Right cardiac atrium (tissue), 5 donors: ENCODE measurements at regions not wholly inside any gene's neighbourhood (a gene's known extent, or its start where the extent isn't known, plus 50 kb on each side); places are given as distances from the start of the nearest gene placed in this dataset.
"Not testable (repeated sequence)": the region's sequence is repeated elsewhere in the genome, so short reads cannot be mapped to it uniquely, and the experiment has no call there.

ENCODE experiments used
- ATAC-seq, 2 donors: fragments of 200-7000 bp; cut with Tn5 transposase; one replicate each; pipeline versions ENCODE4 v1.8.0 to v1.9.1; 2020; ENCODE audit warnings: moderate library complexity in 2 of 2, mild to moderate bottlenecking in 1 of 2
- DNase-seq, 3 donors: peaks; one replicate each; pipeline ENCODE4 v3.0.0-alpha.2; 2020
- H3K27ac ChIP-seq: one replicate; pipeline ENCODE4 v1.5.1; 2013; ENCODE audit warnings: mild to moderate bottlenecking, low read length, control low read depth, moderate library complexity
- H3K27me3 ChIP-seq: one replicate; pipeline ENCODE4 v1.6.1; 2013; ENCODE audit not compliant: control insufficient read depth, insufficient read depth
- H3K4me1 ChIP-seq: one replicate; pipeline ENCODE4 v1.6.1; 2013; ENCODE audit warnings: low read length; ENCODE audit not compliant: control insufficient read depth, insufficient read depth
- H3K4me3 ChIP-seq: one replicate; pipeline ENCODE4 v1.5.1; 2013; ENCODE audit warnings: low read length, control low read depth
- H3K9me3 ChIP-seq: one replicate; pipeline ENCODE4 v1.6.1; 2013; ENCODE audit warnings: low read length; ENCODE audit not compliant: control insufficient read depth
- WGBS: extraction: QIAGEN DNeasy Blood & Tissue Kit; methylation state at CpG from one replicate; pipeline ENCODE4 v1.1.7; 2013; 5-methylcytosine and 5-hydroxymethylcytosine counted together
- intact Hi-C, 4 donors: fragments of 100-400 bp; cut with DNase I; formaldehyde crosslinking; loops; one replicate each; pipeline versions ENCODE4 v1.11.0 to v1.14.0; 2022 to 2023
- donor health status: healthy with polysubstance abuse.
- donor health status: DM: no; HTN: yes; CAD: no.
- donor health status: DM: no; HTN: no; CAD: no.
- donor health status: DM: no; HTN: yes; CAD: no; lungs with severe emphysema.
- donor health status: DM: yes; HTN: yes; CAD: no.

GRCh38 chr2:117323331-117323730 is 491.2 kb upstream of the DDX18 start:
- Histone ChIP-seq H3K9me3 (no peaks in the 10 kb centered on the region), H3K4me1 (no peaks in the 10 kb centered on the region), H3K4me3 (no peak overlapping the region), H3K27me3 (no peaks in the 10 kb centered on the region), H3K27ac (no peak overlapping the region)
- WGBS = 28% methylated on average over 8 of the region's 8 CpGs
- intact Hi-C loops = no loop called here
- no peak for DNase-seq
- ATAC-seq = no peak

- no peaks in the 10 kb centered on the region for H3K9me3 ChIP-seq
- DNase-seq (no peak), ATAC-seq (no peak)
- no peaks in the 10 kb centered on the region for H3K4me1 ChIP-seq
- H3K27me3 ChIP-seq = no peaks in the 10 kb centered on the region
- H3K4me3 ChIP-seq = no peak overlapping the region
- WGBS = 67% methylated on average over 4 of the region's 4 CpGs
- intact Hi-C loops = no loop called here
- H3K27ac ChIP-seq = no peak overlapping the region
Measured at GRCh38 chr2:117330641-117331040, 483.9 kb upstream of the DDX18 start.

GRCh38 chr2:117335967-117336366 is 478.5 kb upstream of the DDX18 start:
- Histone ChIP-seq H3K27ac (no peak overlapping the region), H3K4me3 (no peak overlapping the region), H3K27me3 (no peaks in the 10 kb centered on the region), H3K9me3 (no peaks in the 10 kb centered on the region), H3K4me1 (no peaks in the 10 kb centered on the region)
- 94% methylated on average over 3 of the region's 3 CpGs for WGBS
- intact Hi-C loops = no loop called here
- DNase-seq (no peak), ATAC-seq (no peak)

GRCh38 chr2:117336496-117336895 is 478.0 kb upstream of the DDX18 start:
- H3K4me1 ChIP-seq = no peaks in the 10 kb centered on the region
- no peak for ATAC-seq
- H3K4me3 ChIP-seq = no peak overlapping the region
- no peak overlapping the region for H3K27ac ChIP-seq
- whole genome bisulfite sequencing = 75% methylated on average over 4 of the region's 4 CpGs
- no peaks in the 10 kb centered on the region for H3K27me3 ChIP-seq
- no peak for DNase-seq
- H3K9me3 ChIP-seq = no peaks in the 10 kb centered on the region
- intact Hi-C loops = no loop called here

GRCh38 chr2:117337981-117338380 is 476.5 kb upstream of the DDX18 start:
- ATAC-seq, H3K9me3 ChIP-seq, intact Hi-C loops, DNase-seq, H3K4me3 ChIP-seq, H3K27ac ChIP-seq, H3K27me3 ChIP-seq, H3K4me1 ChIP-seq: not testable (repeated sequence)
- 65% methylated on average over 3 of the region's 3 CpGs for WGBS

- no peak overlapping the region for H3K27ac ChIP-seq
Measured at GRCh38 chr2:117339980-117340379, 474.5 kb upstream of the DDX18 start.

GRCh38 chr2:117341690-117342089 is 472.8 kb upstream of the DDX18 start:
- Histone ChIP-seq H3K9me3 (no peaks in the 10 kb centered on the region), H3K27ac (no peak overlapping the region), H3K27me3 (no peaks in the 10 kb centered on the region), H3K4me1 (no peaks in the 10 kb centered on the region), H3K4me3 (no peak overlapping the region)
- no peak for ATAC-seq
- DNase-seq = no peak
- WGBS = 76% methylated on average over 5 of the region's 5 CpGs
- intact Hi-C loops = no loop called here

More at GRCh38 chr2:117339980-117340379, 474.5 kb upstream of the DDX18 start:
- Histone ChIP-seq H3K9me3 (no peaks in the 10 kb centered on the region), H3K4me3 (no peak overlapping the region), H3K4me1 (no peaks in the 10 kb centered on the region), H3K27me3 (no peaks in the 10 kb centered on the region)
- intact Hi-C loops = no loop called here
- WGBS = 78% methylated on average over 3 of the region's 3 CpGs
- DNase-seq (no peak), ATAC-seq (no peak)

- no peaks in the 10 kb centered on the region for H3K27me3 ChIP-seq
- H3K9me3 ChIP-seq = no peaks in the 10 kb centered on the region
- no peak for DNase-seq
- H3K4me1 ChIP-seq = no peaks in the 10 kb centered on the region
- no peak for ATAC-seq
- no peak overlapping the region for H3K27ac ChIP-seq
- intact Hi-C loops = no loop called here
- no peak overlapping the region for H3K4me3 ChIP-seq
Measured at GRCh38 chr2:117342415-117342814, 472.1 kb upstream of the DDX18 start.

GRCh38 chr2:117349687-117350086 is 464.8 kb upstream of the DDX18 start:
- H3K27me3 ChIP-seq = no peaks in the 10 kb centered on the region
- no peak overlapping the region for H3K4me3 ChIP-seq
- no peaks in the 10 kb centered on the region for H3K9me3 ChIP-seq
- intact Hi-C loops = no loop called here
- DNase-seq (no peak), ATAC-seq (no peak)
- no peak overlapping the region for H3K27ac ChIP-seq
- H3K4me1 ChIP-seq = no peaks in the 10 kb centered on the region
- WGBS = 59% methylated on average over 4 of the region's 4 CpGs

- Histone ChIP-seq H3K4me3 (no peak overlapping the region), H3K4me1 (no peaks in the 10 kb centered on the region), H3K9me3 (no peaks in the 10 kb centered on the region), H3K27me3 (no peaks in the 10 kb centered on the region), H3K27ac (no peak overlapping the region)
- intact Hi-C loops = no loop called here
- 56% methylated on average over 4 of the region's 4 CpGs for WGBS
- DNase-seq (no peak), ATAC-seq (no peak)
Measured at GRCh38 chr2:117351396-117351795, 463.1 kb upstream of the DDX18 start.

GRCh38 chr2:117359266-117359914 is 455.1 kb upstream of the DDX18 start:
- WGBS = 49% methylated on average over 5 of the region's 5 CpGs
- no peak overlapping the region for H3K4me3 ChIP-seq
- no peak overlapping the region for H3K27ac ChIP-seq
- intact Hi-C loops = no loop called here
- H3K4me1 ChIP-seq = no peaks in the 10 kb centered on the region
- H3K27me3 ChIP-seq = no peaks in the 10 kb centered on the region
- DNase-seq (no peak), ATAC-seq (no peak)
- H3K9me3 ChIP-seq = no peaks in the 10 kb centered on the region

- H3K27me3 ChIP-seq = no peaks in the 10 kb centered on the region
- no peak overlapping the region for H3K27ac ChIP-seq
- H3K9me3 ChIP-seq = no peaks in the 10 kb centered on the region
- H3K4me1 ChIP-seq = no peaks in the 10 kb centered on the region
- intact Hi-C loops = no loop called here
- ATAC-seq (no peak), DNase-seq (no peak)
- H3K4me3 ChIP-seq = no peak overlapping the region
- WGBS = 82% methylated on average over 2 of the region's 2 CpGs
Measured at GRCh38 chr2:117360586-117360985, 453.9 kb upstream of the DDX18 start.
